Neural progenitor cell (in vitro differentiated cells): ENCODE measurements at regions not wholly inside any gene's neighbourhood (a gene's known extent, or its start where the extent isn't known, plus 50 kb on each side); places are given as distances from the start of the nearest gene placed in this dataset.

ENCODE experiments used
- CTCF ChIP-seq: fragments of 200-600 bp; sonication (generic); IDR thresholded peaks from 2 replicates; pipeline ENCODE4 v1.5.1; 2017; ENCODE audit warnings: antibody characterized with exemption, mild to moderate bottlenecking
- EZH2 ChIP-seq: fragments of 200-600 bp; sonication (generic); IDR thresholded peaks from 2 replicates; pipeline ENCODE4 v1.6.1; 2017; ENCODE audit warnings: antibody characterized with exemption, mild to moderate bottlenecking, moderate library complexity
- EZH2phosphoT487 ChIP-seq: fragments of 200-600 bp; sonication (generic); IDR thresholded peaks from 2 replicates; pipeline ENCODE4 v1.6.1; 2017; ENCODE audit warnings: antibody characterized with exemption

GRCh38 chr6:148203281-148203925 lies 139.2 kb upstream of the SASH1 start:
- no peak for TF ChIP-seq CTCF
- TF ChIP-seq EZH2: no peak
- no peak for TF ChIP-seq EZH2phosphoT487
